OCI-LY3 (cell line): ENCODE measurements at regions not wholly inside any gene's neighbourhood (a gene's known extent, or its start where the extent isn't known, plus 50 kb on each side); places are given as distances from the start of the nearest gene placed in this dataset.

ENCODE experiments used
- CTCF ChIP-seq: fragments of 200-600, 300-600 bp; sonication (generic); IDR thresholded peaks from 2 replicates; pipeline ENCODE4 v1.5.1; 2014; ENCODE audit warnings: antibody characterized with exemption, low read length, low read depth
- EZH2phosphoT487 ChIP-seq: fragments of 200-600 bp; shearing (Covaris generic); IDR thresholded peaks from 2 replicates; pipeline ENCODE4 v1.6.1; 2018; ENCODE audit warnings: antibody characterized with exemption, mixed run types, low read depth

GRCh38 chr21:15135867-15136629, 71.2 kb upstream of the NRIP1 start:
- TF ChIP-seq CTCF (no peak), EZH2phosphoT487 (no peak)
